Astrocyte (in vitro differentiated cells and primary cell): ENCODE measurements at regions not wholly inside any gene's neighbourhood (a gene's known extent, or its start where the extent isn't known, plus 50 kb on each side); places are given as distances from the start of the nearest gene placed in this dataset.

Source experiments
- DNase-seq: peaks from one replicate; pipeline ENCODE4 v3.0.0-alpha.2; 2010; ENCODE audit warnings: low read depth
- FAIRE-seq: peaks from 2 replicates; lab custom pipeline; 2011; peaks lifted over from hg19 to GRCh38; lab: Jason Lieb, UNC
- H2AFZ ChIP-seq: 2 replicates; pipeline ENCODE4 v1.6.0; 2012; ENCODE audit warnings: low read depth, low read length, inconsistent platforms
- H3K27ac ChIP-seq: 2 replicates; pipeline ENCODE4 v1.5.1; 2011; ENCODE audit warnings: low read depth, low read length, inconsistent platforms
- H3K27me3 ChIP-seq: 2 replicates; pipeline ENCODE4 v1.6.0; 2011; ENCODE audit warnings: low read length, inconsistent platforms; ENCODE audit not compliant: insufficient read depth
- H3K36me3 ChIP-seq: 2 replicates; pipeline ENCODE4 v1.5.1; 2011; ENCODE audit warnings: low read length, inconsistent platforms; ENCODE audit not compliant: insufficient read depth
- H3K4me1 ChIP-seq: 2 replicates; pipeline ENCODE4 v1.5.1; 2011; ENCODE audit warnings: low read length, inconsistent platforms; ENCODE audit not compliant: insufficient read depth
- H3K4me2 ChIP-seq: 2 replicates; pipeline ENCODE4 v1.6.0; 2012; ENCODE audit warnings: low read length, inconsistent platforms
- H3K4me3 ChIP-seq: 2 replicates; pipeline ENCODE4 v1.5.1; 2011; ENCODE audit warnings: low read depth, mild to moderate bottlenecking, low read length, inconsistent platforms; ENCODE audit not compliant: insufficient read depth
- H3K79me2 ChIP-seq: 2 replicates; pipeline ENCODE4 v1.6.0; 2012; ENCODE audit warnings: mild to moderate bottlenecking, low read length, inconsistent platforms; ENCODE audit not compliant: insufficient read depth
- H3K9ac ChIP-seq: 2 replicates; pipeline ENCODE4 v1.6.0; 2012; ENCODE audit warnings: mild to moderate bottlenecking, low read length, inconsistent platforms
- H3K9me3 ChIP-seq: 2 replicates; pipeline ENCODE4 v1.5.1; 2012; ENCODE audit warnings: low read depth, mild to moderate bottlenecking, low read length, inconsistent platforms; ENCODE audit not compliant: insufficient read depth
- H4K20me1 ChIP-seq: 2 replicates; pipeline ENCODE4 v1.6.0; 2012; ENCODE audit warnings: low read length, inconsistent platforms; ENCODE audit not compliant: insufficient read depth
- H3K27ac Mint-ChIP-seq: one replicate; pipeline ENCODE4 v1.8.0; 2021; ENCODE audit warnings: mild to moderate bottlenecking, mixed read lengths; ENCODE audit not compliant: unreplicated experiment
- H3K27me3 Mint-ChIP-seq: one replicate; pipeline ENCODE4 v1.8.0; 2021; ENCODE audit warnings: low read depth, mixed read lengths; ENCODE audit not compliant: unreplicated experiment
- H3K36me3 Mint-ChIP-seq: one replicate; pipeline ENCODE4 v1.8.0; 2021; ENCODE audit warnings: low read depth, mixed read lengths; ENCODE audit not compliant: unreplicated experiment
- H3K4me1 Mint-ChIP-seq: one replicate; pipeline ENCODE4 v1.8.0; 2021; ENCODE audit warnings: low read depth, mixed read lengths; ENCODE audit not compliant: unreplicated experiment
- H3K4me3 Mint-ChIP-seq: one replicate; pipeline ENCODE4 v1.8.0; 2021; ENCODE audit warnings: mild to moderate bottlenecking, moderate library complexity, mixed read lengths; ENCODE audit not compliant: unreplicated experiment
- H3K9me3 Mint-ChIP-seq: one replicate; pipeline ENCODE4 v1.8.0; 2021; ENCODE audit warnings: mild to moderate bottlenecking, mixed read lengths; ENCODE audit not compliant: unreplicated experiment
- EZH2 ChIP-seq: IDR thresholded peaks from 2 replicates; pipeline ENCODE4 v1.6.1; 2012; ENCODE audit warnings: mild to moderate bottlenecking, low read length, inconsistent platforms; ENCODE audit not compliant: insufficient read depth
- TF ChIP-seq, protein P1 (sequence below): IDR thresholded peaks from 2 replicates; pipeline ENCODE4 v1.5.1; 2011; ENCODE audit warnings: low read depth, mild to moderate bottlenecking, inconsistent platforms, low read length, moderate library complexity; ENCODE audit not compliant: insufficient read depth

DNA sequence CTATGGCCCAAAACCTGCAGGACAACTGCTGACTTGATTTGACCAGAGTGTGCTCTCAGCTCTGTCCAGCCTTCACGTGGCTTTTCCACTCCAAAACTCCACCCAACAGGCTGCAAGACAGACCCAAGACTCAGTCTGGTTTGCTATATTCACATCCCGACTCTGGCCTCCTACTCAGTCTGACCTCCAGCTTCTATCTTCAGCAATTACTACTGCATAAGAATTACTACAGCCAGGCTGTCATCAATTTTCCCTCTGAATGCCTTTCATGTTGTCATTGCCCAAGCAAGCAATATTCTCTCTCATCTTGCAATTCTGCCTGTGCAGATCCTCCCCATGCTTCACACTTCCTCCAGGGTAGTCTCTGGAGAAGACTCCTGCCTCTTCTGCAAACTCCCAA, 53.6 kb upstream of the GYPC start:
- H3K27ac Mint-ChIP-seq: no peak overlapping the region
- Histone ChIP-seq H3K4me3 (no peak overlapping the region), H3K4me1 (no peaks in the 10 kb centered on the region), H4K20me1 (no peaks in the 10 kb centered on the region), H3K4me2 (no peak overlapping the region), H3K79me2 (no peaks in the 10 kb centered on the region), H3K9ac (no peak overlapping the region), H3K27ac (no peak overlapping the region), H3K9me3 (no peaks in the 10 kb centered on the region), H2AFZ (no peak overlapping the region), H3K36me3 (no peaks in the 10 kb centered on the region), H3K27me3 (no peaks in the 10 kb centered on the region)
- H3K27me3 Mint-ChIP-seq: no peaks in the 10 kb centered on the region
- peaks cover 21% of the 10 kb centered on the region for H3K9me3 Mint-ChIP-seq
- TF ChIP-seq EZH2: no peak
- TF ChIP-seq, protein P1, sequence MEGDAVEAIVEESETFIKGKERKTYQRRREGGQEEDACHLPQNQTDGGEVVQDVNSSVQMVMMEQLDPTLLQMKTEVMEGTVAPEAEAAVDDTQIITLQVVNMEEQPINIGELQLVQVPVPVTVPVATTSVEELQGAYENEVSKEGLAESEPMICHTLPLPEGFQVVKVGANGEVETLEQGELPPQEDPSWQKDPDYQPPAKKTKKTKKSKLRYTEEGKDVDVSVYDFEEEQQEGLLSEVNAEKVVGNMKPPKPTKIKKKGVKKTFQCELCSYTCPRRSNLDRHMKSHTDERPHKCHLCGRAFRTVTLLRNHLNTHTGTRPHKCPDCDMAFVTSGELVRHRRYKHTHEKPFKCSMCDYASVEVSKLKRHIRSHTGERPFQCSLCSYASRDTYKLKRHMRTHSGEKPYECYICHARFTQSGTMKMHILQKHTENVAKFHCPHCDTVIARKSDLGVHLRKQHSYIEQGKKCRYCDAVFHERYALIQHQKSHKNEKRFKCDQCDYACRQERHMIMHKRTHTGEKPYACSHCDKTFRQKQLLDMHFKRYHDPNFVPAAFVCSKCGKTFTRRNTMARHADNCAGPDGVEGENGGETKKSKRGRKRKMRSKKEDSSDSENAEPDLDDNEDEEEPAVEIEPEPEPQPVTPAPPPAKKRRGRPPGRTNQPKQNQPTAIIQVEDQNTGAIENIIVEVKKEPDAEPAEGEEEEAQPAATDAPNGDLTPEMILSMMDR: no peak
- no peak for DNase-seq
- no peaks in the 10 kb centered on the region for H3K4me1 Mint-ChIP-seq
- H3K4me3 Mint-ChIP-seq: no peak overlapping the region
- FAIRE-seq: no peak
- no peaks in the 10 kb centered on the region for H3K36me3 Mint-ChIP-seq
